Effector memory CD4-positive, alpha-beta T cell (primary cell): ENCODE measurements at regions not wholly inside any gene's neighbourhood (a gene's known extent, or its start where the extent isn't known, plus 50 kb on each side); places are given as distances from the start of the nearest gene placed in this dataset.

ENCODE experiments used
- DNase-seq, 3 donors: peaks; one replicate each; pipeline ENCODE4 v3.0.0-alpha.2; 2020
- H3K27ac ChIP-seq: 2 replicates; pipeline ENCODE4 v1.7.0; 2013; ENCODE audit warnings: mild to moderate bottlenecking, low read length, moderate library complexity; ENCODE audit not compliant: insufficient read depth, poor library complexity, severe bottlenecking
- H3K27me3 ChIP-seq: replicated peaks from 2 replicates; pipeline ENCODE4 v1.7.0; 2013; ENCODE audit warnings: mild to moderate bottlenecking, low read length; ENCODE audit not compliant: insufficient read depth, control insufficient read depth, poor library complexity, severe bottlenecking
- H3K36me3 ChIP-seq: 2 replicates; pipeline ENCODE4 v1.7.0; 2013; ENCODE audit warnings: mild to moderate bottlenecking, low read length, moderate library complexity; ENCODE audit not compliant: control insufficient read depth, insufficient read depth
- H3K4me1 ChIP-seq: 2 replicates; pipeline ENCODE4 v1.7.0; 2013; ENCODE audit warnings: low read length, mild to moderate bottlenecking; ENCODE audit not compliant: control insufficient read depth, insufficient read depth, poor library complexity, severe bottlenecking
- H3K4me3 ChIP-seq: 2 replicates; pipeline ENCODE4 v1.7.0; 2013; ENCODE audit warnings: low read length, low read depth, mild to moderate bottlenecking; ENCODE audit not compliant: insufficient read depth, poor library complexity, severe bottlenecking
- H3K9me3 ChIP-seq: 2 replicates; pipeline ENCODE4 v1.7.0; 2013; ENCODE audit warnings: mild to moderate bottlenecking, low read length, moderate library complexity; ENCODE audit not compliant: control insufficient read depth

DNA sequence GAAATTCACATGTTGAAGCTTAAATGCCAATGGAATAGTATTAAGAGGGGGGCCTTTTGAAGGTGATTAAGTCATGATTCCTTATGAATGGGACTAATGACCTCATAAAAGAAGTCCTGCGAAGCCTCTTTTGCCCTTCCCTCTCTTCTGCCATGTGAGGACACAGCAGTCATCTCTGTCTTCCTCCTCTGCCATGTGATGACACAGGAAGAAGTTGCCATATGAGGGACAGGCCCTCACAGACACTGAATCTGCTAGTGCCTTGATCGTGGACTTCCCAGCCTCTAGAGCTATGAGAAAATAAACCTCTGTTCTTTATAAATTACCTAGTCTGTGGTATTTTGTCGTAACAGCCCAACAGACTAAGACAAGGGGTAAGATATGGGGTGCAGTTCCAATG is 100.7 kb downstream of the VCPKMT start:
- no peaks in the 10 kb centered on the region for H3K27me3 ChIP-seq
- H3K36me3 ChIP-seq = no peaks in the 10 kb centered on the region
- no peak overlapping the region for H3K27ac ChIP-seq
- H3K4me3 ChIP-seq = no peak overlapping the region
- DNase-seq = no peak
- no peaks in the 10 kb centered on the region for H3K9me3 ChIP-seq
- H3K4me1 ChIP-seq = no peaks in the 10 kb centered on the region

GRCh38 chr14:50018201-50018932 is 98.0 kb downstream of the VCPKMT start:
- H3K36me3 ChIP-seq = no peaks in the 10 kb centered on the region
- no peaks in the 10 kb centered on the region for H3K4me1 ChIP-seq
- H3K27me3 ChIP-seq = no peaks in the 10 kb centered on the region
- no peak for DNase-seq
- H3K9me3 ChIP-seq = no peaks in the 10 kb centered on the region
- no peak overlapping the region for H3K27ac ChIP-seq
- no peak overlapping the region for H3K4me3 ChIP-seq

DNA sequence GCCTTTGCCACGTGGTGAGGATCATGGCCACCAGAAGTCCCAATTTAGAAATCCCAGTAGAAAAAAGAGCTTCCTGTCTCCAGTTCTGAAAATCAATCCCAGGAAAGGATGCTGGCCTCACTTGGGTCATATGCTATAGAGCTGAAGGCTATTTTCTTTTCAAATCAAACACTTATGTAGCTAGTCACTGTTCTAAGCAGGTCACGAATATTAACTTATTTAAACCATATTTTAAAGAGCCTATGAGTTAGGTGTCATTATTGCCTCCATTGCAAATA is 97.5 kb downstream of the VCPKMT start:
- no peak for DNase-seq
- Histone ChIP-seq H3K9me3 (no peaks in the 10 kb centered on the region), H3K27ac (no peak overlapping the region), H3K36me3 (no peaks in the 10 kb centered on the region), H3K4me3 (no peak overlapping the region), H3K4me1 (no peaks in the 10 kb centered on the region), H3K27me3 (no peaks in the 10 kb centered on the region)

DNA sequence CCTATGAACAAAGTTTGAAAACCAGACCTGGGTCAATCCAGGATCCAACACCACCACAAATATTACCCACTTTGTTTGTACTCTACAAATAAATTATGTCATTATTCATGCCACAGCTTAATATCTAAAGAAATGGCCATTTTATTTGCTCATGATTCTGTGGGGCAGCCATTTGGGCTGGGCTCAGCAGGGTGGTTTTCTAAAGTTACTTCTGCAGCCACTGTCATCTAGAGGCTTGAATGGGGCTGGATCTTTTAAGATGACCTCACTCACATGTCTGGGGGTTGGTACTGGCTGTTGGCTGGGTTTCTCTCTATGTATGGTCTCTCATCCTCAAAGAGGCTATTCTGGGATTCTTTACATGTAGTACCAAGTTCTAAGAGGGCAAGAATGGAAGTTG is 96.2 kb downstream of the VCPKMT start:
- DNase-seq = no peak
- Histone ChIP-seq H3K27ac (no peak overlapping the region), H3K36me3 (no peaks in the 10 kb centered on the region), H3K4me3 (no peak overlapping the region), H3K27me3 (no peaks in the 10 kb centered on the region), H3K9me3 (no peaks in the 10 kb centered on the region), H3K4me1 (no peaks in the 10 kb centered on the region)

DNA sequence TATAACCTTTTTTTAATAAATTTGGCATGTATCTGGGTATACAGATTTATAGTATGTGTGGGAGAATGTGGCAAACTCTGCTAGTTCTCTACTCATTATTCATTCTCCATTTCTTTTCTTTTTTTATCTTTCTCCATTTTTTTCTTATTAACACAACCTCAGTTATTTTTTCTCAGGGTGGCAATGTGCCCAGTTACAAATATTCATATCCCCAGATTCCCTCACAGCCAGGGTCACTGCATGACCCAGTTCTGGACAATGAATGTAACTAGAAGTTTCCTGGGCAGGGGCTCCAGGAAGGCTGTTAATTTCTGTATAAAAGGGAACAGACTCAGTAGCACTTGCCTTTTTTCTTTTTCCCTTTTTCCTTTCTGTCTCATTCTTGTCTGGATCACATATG is 95.6 kb downstream of the VCPKMT start:
- no peak for DNase-seq
- H3K27me3 ChIP-seq = no peaks in the 10 kb centered on the region
- H3K36me3 ChIP-seq = no peaks in the 10 kb centered on the region
- H3K4me1 ChIP-seq = no peaks in the 10 kb centered on the region
- H3K9me3 ChIP-seq = peaks cover 4% of the 10 kb centered on the region
- no peak overlapping the region for H3K4me3 ChIP-seq
- H3K27ac ChIP-seq = no peak overlapping the region

- no peak for DNase-seq
- no peak overlapping the region for H3K27ac ChIP-seq
- H3K27me3 ChIP-seq = no peaks in the 10 kb centered on the region
Observed at GRCh38 chr14:50021261-50022031, 94.9 kb downstream of the VCPKMT start.

DNA sequence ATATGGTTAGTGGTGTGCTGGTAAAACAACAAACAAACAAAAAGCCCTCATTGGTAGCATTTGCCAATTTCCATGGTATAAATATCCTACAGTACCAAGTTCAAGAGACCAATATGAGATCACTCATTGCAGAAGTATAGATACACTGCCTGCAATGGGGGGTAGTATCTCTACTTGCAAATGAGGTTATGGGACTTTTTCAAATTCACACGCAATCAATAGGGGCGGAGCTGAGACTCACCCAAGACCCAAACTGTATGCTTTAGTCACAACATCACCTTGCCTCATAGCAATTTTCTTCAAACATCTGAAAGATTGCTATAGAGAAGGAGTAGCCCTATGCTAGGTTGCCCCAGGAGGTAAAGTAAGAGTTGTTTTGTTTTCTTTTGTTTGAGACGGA is 93.7 kb downstream of the VCPKMT start:
- H3K4me3 ChIP-seq = no peak overlapping the region
- no peaks in the 10 kb centered on the region for H3K27me3 ChIP-seq
- H3K36me3 ChIP-seq = no peaks in the 10 kb centered on the region
- no peak overlapping the region for H3K27ac ChIP-seq
- H3K9me3 ChIP-seq = peaks cover 6% of the 10 kb centered on the region
- no peak for DNase-seq
- H3K4me1 ChIP-seq = no peaks in the 10 kb centered on the region

More at GRCh38 chr14:50021261-50022031, 94.9 kb downstream of the VCPKMT start:
- Histone ChIP-seq H3K36me3 (no peaks in the 10 kb centered on the region), H3K4me3 (no peak overlapping the region), H3K4me1 (no peaks in the 10 kb centered on the region), H3K9me3 (peaks cover 6% of the 10 kb centered on the region)

DNA sequence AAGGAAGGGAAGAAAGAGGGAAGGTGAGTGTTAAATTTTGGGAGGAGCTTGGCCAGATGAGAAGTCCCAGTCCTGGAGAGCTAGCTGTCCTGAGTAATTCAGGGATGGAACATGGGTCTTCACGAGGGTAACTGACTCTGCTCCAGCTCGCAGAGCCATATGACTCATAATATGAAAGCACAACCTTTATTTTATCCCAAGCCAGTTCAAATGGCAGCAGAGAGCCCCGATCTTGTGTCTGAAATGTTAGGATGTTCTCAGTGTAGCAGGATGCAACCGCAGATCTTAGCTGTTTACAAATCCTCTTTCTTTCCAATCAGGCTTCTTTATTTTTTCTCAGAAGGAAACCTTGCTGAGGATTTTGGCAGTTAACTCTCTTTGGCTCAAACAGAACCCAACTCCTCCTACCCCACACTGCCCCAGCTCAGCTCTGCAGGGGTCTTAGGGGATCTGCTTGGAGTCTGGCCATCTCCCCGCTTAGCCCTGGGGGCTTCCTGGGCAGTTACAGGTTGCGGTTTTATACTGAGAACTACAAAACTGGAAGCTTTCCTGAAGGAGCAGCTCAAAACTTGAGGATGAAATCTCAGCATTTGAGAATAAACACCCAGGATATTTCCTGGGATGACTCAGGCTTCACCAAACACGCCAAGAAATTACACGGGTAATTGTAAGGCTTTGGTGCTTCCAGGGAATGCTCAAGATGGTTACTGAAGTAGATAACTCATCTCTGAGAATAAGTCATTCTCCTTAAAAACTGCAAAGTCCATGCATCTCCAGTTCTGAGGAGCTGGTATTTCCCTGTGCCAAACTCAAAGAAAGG is 92.5 kb downstream of the VCPKMT start:
- Histone ChIP-seq H3K9me3 (peaks cover 6% of the 10 kb centered on the region), H3K27me3 (no peaks in the 10 kb centered on the region), H3K36me3 (no peaks in the 10 kb centered on the region), H3K4me1 (no peaks in the 10 kb centered on the region), H3K27ac (no peak overlapping the region), H3K4me3 (no peak overlapping the region)
- no peak for DNase-seq

DNA sequence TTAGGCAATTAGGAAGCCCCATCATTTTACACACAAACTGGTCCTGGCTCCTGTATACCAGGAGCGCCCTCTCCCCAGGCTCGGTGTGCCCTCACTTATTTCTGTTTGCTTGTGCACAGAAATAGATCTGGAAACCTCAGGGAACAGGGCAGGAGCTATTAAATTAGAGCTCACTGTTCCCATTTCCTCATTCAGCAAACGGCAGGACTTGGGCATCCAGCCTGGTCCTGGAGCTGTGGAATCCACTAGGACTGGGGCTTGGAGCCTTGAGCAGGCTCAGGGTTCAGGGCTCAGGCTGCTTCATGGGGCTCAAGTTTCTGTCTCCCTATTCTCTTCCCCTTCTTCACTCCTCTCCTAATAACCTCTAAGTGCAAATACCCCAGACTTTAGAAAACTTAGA is 91.3 kb downstream of the VCPKMT start:
- H3K36me3 ChIP-seq = no peaks in the 10 kb centered on the region
- no peak overlapping the region for H3K4me3 ChIP-seq
- DNase-seq = no peak
- no peaks in the 10 kb centered on the region for H3K27me3 ChIP-seq
- peaks cover 6% of the 10 kb centered on the region for H3K9me3 ChIP-seq
- no peaks in the 10 kb centered on the region for H3K4me1 ChIP-seq
- no peak overlapping the region for H3K27ac ChIP-seq

DNA sequence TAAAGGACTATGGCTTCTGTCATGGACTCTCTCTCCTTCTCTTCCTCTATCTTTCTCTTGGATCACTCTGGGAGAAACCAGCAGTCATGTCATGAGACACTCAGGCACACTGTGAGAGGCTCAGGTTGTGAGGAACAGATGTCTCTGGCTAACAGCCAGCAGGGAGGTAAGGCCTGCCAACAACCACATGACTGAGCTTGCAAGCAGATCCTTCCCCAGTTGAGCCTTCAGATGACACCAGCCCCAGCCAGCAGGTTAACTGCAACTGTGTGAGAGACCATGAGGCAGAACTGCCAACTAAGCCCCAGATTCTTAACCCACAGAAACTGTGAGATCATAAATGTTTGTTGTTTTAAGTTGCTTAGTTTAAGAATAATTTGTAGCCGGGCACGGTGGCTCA is 90.6 kb downstream of the VCPKMT start:
- no peaks in the 10 kb centered on the region for H3K36me3 ChIP-seq
- H3K9me3 ChIP-seq = peaks cover 6% of the 10 kb centered on the region
- no peak for DNase-seq
- H3K4me3 ChIP-seq = no peak overlapping the region
- no peak overlapping the region for H3K27ac ChIP-seq
- H3K27me3 ChIP-seq = no peaks in the 10 kb centered on the region
- no peaks in the 10 kb centered on the region for H3K4me1 ChIP-seq
